ENCODE measurements at regions not wholly inside any gene's neighbourhood (a gene's known extent, or its start where the extent isn't known, plus 50 kb on each side); places are given as distances from the start of the nearest gene placed in this dataset.
"Not testable (repeated sequence)": the region's sequence is repeated elsewhere in the genome, so short reads cannot be mapped to it uniquely, and the experiment has no call there.

DNA sequence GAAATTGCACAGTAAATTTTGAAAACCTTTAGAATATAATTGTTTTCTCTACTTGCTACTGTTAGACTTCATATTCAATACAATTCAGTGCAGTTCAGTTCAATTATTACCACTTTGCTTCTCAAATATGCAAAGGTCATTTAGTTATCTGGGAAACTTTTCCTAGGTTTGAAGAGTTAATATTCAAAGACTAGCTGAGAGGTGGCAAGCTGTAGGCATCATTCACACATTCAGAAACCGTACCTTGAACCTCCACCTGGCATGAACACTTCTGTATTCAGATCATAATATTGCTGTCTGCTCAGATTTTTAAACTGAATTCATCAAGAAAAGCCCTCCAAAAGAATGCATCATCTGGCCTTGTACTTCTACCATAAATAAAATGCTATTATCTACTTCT, 162.1 kb upstream of the PCSK5 start:
- no peak for DNase-seq (ENCODE audit: low read depth in 3 of 3, low spot score in 1 of 3)

DNA sequence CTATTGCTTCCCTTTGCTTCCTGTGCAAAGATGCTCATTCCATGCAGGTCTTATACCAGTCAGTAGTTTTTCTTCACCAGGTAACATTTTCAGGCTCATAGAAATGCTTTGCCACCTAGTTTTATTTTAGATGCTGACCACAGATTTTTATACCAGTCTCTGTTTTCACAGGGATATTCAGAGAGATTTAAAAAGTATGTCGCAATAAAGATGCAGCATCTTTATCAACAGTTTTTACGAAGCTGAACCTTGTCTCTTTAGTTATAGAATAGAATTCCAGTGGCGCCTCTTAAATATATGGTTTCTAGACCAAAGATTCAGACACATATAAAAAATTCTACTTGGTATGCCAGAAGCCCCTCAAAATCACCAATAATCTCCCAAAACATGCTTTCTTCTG, 155.7 kb upstream of the PCSK5 start:
- DNase-seq (ENCODE audit: low read depth in 3 of 3, low spot score in 1 of 3) = no peak

DNA sequence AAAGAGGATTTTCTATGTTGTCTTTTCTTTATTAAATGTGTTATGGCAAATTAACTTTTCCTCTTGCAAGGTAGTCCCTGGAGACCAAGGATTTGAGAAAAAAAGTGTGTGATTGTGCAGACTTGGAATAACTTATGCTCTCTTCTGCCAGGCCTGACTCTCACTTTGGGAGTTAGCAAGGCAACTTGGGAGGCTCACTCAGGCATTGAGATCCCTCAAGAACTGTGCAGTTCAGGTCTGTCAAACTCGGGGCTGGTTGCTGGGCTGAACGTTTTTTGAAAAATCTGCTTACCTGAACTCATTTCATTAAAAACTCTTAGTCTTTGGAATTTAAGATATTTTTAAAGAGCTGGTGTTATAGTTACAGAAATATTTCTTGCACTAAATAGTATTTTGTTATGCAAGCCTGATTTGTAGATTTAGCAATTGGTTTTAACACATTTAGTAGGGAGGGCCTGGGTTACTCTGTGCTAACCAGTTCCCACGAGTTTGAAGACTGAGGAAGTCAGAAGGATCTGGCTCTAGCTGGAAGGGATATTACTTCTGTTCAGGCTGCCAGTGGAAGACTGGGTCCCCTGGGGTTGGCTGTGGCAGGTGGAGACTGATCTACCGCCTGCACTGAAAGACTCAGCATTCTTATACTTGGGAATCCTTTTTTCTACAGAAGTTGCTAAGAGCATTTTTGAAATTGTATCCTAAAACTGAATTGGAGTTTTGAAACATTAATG, 150.4 kb upstream of the PCSK5 start:
- no peak for DNase-seq (ENCODE audit: low read depth in 3 of 3, low spot score in 1 of 3)

DNA sequence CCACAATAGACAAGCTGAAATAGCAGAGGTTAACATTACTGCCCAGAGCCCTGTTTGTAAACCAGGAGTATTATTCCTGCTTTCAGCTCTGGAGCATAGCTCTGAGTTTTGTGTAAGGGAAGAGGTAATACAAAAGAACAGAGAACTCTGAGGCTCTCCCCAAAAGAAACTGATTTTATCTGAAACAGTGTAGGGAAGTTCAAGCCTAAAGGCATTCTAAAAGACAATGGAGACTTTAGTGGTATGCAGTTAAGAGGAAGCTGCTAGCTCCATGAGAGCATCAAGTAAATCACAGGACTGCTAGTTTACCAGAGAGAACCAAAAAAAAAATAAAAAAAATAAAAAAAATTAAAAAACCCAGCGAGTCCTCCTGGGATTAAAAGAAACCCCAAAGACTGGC, 146.6 kb upstream of the PCSK5 start:
- DNase-seq (ENCODE audit: low read depth in 3 of 3, low spot score in 1 of 3) = no peak

DNA sequence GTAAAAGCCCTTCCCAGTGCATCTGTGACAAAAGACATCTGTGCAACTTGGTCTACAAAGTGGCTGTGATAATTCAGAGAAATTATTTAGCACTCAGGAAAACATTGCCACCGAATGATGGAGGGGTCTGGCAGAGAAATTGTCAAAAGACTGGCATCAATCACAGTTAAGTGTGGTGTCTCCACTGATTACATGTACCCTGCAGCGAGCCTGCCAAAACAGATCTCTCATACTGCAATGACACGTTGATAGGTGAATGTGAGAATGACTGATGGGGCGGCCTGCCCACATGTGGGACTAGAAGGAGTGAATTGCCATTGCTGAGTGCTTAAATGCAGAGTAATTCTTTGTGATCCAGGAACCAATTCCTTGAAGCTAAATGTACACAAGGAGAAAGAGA, 136.4 kb upstream of the PCSK5 start:
- DNase-seq (ENCODE audit: low read depth in 3 of 3, low spot score in 1 of 3) = no peak

DNA sequence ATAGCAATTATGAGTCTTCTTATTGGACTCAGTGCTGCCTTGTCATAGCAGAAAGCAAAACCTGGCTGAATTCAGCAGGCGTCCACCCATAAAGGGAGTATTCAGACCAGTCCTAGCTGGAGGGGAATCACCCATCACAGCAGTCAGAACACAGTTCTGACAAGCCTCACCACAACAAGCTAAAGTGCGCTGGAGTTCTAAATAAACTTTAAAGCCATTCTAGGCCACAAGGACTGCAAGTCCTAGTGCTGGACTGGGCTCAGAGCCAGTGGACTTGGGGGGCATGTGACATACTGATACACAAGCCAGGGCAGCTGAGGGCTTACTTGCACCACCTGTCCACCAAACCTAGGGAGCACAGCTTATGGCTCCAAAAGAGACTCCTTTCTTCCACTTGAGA, 115.3 kb upstream of the PCSK5 start:
- DNase-seq (ENCODE audit: low read depth in 3 of 3, low spot score in 1 of 3) = no peak

DNA sequence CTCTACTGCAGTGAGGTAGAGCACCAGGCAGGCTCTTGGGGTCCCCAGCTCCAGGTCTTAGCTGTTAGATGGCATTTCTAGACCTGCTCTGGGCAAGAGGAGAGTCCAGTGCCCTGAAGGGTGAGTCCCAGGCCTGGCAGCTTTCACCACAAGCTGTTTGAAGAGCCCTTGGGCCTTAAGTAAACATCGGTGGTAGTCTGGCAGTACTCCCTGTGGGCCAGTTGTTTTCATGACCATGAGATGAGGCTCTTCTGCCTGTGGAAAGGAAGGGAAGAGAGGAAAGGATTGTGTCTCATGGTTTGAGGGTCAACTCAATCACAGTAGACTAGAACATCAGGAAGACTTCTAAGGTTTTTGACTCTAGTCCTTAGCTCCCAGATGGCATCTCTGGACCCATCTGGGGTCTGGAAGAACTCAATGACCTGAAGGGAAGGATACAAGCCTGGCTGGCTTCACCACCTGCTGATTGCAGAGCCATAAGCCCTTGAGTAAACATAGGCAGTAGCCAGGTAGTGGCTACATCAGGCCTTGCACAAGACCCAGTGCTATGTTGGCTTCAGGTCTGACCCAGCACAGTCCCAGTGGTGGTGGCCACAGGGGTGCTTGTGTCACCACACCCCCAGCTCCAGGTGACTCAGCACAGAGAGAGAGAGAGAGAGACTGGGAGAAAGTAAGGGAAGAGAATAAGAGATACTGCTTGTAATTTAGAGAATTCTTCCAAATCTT, 114.3 kb upstream of the PCSK5 start:
- no peak for DNase-seq (ENCODE audit: low read depth in 3 of 3, low spot score in 1 of 3)

DNA sequence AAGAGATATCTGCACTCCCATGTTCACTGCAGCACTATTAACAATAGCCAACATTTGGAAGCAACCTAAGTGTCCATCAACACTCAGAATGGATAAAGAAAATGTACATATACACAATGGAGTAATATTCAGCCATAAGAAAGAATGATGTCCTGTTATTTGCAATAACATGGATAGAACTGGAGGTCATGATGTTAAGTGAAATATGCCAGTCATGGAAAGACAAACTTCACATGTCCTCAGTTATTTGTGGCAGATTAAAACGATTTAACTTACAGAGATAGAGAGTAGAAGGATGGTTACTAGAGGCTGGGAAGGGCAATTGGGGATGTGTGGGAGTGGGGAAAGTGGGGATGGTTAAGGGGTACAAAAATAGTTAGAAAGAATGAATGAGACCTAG, 110.3 kb upstream of the PCSK5 start:
- no peak for DNase-seq (ENCODE audit: low read depth in 3 of 3, low spot score in 1 of 3)

DNA sequence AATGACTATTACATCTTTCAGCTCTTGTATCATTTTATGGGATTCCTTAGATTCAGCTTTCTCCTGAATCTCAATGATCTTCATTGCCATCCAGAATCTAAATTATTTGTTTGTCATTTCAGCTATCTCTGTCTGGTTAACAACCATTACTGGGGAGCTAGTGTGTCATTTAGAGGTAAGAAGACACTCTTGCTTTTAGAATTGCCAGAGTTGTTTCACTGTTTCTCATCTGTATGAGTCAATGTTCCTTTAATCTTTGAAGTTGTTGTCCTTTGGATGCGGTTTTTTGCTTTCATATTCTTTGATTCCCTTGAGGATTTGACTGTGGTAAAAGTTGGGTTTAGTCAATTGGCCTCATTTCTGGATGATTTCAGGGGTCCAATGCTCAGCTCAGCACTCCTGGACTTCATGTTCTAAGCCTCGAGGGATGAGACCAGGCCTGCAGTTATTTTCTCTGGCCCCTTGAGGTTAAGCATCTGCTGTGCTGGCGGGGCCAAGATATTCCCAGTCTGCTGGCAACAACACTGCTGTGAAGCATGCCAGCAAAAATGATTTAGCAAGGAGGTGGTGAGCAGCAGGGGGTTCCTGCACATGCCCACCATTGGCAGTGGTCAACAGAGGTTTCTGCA, 102.4 kb upstream of the PCSK5 start:
- no peak for DNase-seq (ENCODE audit: low read depth in 3 of 3, low spot score in 1 of 3)

DNA sequence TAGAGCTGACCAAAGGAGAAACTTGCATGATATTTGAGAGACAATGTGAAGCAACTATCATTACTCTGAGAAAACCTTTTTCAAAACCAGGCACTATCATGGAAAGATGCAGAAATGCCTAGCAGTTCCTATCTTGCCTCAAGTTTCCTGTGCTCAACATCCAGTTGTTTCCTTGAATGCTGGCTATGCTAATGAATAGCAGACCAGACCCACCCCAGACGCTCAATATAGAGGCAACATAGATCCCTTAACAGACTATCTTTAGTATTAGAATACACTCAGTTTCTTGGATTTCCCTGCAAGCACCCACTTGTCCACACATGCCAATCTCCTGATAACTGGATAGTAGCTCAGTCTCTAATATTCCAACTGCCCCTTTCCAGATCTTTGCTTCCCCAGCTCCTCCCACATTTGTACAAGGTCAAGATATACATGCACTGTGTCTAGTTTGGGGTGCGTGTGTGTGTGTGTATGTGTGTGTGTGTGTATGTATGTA, 93.3 kb upstream of the PCSK5 start:
- no peak for DNase-seq (ENCODE audit: low read depth in 3 of 3, low spot score in 1 of 3)

DNA sequence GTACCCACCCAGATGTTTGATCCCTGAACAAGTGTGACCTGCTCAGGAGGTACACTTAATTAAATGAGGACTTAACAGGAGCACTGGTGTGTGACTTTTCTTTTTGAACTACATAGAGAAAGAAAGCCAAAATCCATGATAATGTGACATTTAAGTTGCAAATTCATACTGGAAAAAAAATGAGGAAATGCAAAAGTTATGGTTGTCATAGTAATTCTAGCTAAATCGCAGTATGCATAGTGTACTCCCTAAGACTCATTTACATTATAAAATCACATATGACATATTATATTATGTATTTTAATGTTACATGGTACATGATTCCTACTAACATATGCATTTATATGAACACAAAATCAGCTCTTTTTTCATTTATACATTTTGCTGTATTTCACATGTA, 92.0 kb upstream of the PCSK5 start:
- DNase-seq (ENCODE audit: low read depth in 3 of 3, low spot score in 1 of 3) = no peak

DNA sequence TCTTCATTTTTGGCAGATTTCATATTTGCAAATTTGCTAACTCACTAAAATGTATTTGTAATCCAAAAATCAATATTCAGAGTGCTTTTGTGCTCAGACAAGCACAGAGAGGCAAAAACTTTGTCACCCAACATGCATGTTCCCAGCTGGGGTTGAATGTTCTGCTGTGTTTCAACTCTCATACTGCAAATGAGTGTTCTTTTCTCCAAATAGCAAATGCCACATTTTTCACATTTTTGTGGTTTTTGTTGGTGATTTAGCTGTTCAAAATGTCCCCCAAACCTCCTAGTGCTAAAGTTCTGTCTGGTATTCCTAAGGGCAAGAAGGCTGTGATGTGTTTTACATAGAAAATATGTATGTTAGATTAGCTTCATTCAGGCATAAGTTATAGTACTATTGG, 87.3 kb upstream of the PCSK5 start:
- no peak for DNase-seq (ENCODE audit: low read depth in 3 of 3, low spot score in 1 of 3)

DNA sequence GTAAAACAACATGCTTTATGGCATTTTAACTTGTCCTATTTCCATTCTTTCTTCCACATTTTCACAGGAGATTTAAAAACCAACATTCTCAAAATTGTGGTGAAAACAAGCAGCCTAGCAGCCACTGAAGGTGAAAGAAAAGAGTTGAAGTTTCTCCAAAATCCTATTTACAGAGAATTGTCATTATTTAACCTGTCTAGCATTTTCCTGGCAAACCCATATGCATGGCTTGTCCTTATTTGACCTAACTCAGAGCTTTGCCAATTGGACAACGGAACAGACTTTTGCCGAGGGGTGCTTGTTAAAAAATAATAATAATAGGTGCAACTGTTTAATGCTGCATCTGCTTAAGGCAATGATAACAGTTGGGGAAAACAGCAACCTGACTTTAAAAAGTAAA, 80.4 kb upstream of the PCSK5 start:
- no peak for DNase-seq (ENCODE audit: low read depth in 3 of 3, low spot score in 1 of 3)

DNA sequence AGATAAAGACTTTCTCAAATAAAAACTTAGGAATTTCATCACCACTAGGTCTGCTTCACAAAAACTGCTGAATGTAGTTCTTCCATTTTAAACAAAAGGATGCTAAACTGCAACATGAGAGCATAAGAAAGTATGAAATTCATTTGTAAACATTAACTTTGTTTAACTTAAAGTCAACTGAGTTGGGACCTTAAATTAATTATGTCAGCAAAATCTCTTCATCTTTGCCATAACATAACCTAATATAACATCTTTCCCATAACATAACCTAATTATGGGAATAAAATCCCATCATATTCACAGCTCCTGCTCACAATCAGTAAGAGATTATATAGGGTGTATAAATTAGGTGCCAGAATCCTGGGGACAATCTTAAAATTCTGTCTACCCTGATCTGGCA, 78.8 kb upstream of the PCSK5 start:
- no peak for DNase-seq (ENCODE audit: low read depth in 3 of 3, low spot score in 1 of 3)

DNA sequence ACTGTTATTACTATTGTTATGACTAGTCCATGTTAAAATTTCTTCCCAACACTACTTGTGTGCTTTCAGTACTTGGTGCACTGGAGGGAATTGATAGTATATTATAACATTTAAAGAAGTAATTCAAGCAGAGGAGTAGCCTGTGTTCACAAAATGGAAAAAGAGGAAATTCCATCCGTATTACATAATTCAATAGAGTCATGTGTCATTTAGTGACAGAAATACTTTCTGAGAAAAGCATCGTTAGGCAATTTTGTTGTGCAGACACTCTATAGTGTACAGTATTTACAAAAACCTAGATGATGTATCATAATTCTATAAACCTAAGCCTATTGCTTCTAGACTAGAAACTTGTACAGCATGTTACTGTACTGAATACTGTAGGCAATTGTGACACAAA, 78.3 kb upstream of the PCSK5 start:
- no peak for DNase-seq (ENCODE audit: low read depth in 3 of 3, low spot score in 1 of 3)

DNA sequence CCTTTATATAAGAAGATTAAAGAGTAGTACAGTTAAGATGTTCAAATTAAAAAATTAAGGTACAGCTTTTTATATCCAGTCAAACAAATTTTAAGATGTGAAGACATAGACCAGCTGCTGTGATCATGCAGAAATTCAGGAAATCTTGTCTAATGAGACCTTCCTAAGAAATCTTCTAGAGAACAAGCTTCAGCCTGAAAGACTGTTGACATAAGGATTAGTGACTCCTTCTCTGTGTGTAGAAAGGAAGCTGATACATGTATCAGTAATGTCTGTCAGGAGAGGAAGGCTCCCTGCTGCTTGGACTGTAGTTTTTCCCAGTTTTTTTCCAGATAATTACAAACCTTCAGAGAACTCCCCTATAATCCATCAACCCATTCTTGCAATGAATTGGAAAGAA, 75.8 kb upstream of the PCSK5 start:
- no peak for DNase-seq (ENCODE audit: low read depth in 3 of 3, low spot score in 1 of 3)

DNA sequence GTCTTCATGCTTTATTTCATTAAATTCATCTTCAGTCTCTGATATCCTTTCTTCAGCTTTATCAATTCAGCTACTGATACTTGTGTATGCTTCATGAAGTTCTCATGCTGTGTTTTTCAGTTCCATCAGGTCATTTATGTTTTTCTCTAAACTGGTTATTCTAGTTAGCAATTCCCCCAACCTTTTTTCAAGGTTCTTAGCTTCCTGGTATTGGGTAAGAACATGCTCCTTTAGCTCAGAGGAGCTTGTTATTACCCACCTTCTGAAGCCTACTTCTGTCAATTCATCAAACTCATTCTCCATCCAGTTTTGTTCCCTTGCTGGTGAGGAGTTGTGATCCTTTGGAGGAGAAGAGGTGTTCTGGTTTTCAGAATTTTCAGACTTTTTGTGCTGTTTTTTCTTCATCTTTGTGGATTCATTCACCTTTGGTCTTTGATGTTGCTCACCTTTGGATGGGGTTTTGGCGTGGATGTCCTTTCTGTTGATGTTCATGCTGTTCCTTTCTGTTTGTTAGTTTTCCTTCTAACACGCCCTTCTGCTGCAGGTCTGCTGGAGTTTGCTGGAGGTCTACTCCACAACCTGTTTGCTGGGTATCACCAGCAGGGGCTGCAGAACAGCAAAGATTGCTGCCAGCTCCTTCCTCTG, 69.9 kb upstream of the PCSK5 start:
- not testable (repeated sequence) for DNase-seq (ENCODE audit: low read depth in 3 of 3, low spot score in 1 of 3)

DNA sequence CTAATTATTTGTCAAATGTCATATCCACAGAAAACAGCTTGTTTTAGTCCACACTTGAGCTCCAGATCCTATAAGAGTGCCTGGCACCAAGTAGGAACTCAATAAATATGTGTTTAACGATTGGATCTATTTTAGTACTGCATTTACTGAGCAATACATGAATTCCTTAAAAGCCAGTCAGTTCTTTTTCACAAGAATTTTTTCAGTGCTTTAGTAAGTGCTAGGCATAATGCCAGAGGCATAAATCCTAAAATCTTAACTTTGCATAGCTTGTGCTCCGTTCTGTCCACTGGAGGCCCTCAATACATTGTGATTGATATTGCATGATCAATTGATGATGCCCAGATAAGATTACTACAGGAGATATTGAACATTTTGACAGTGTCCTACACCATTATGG, 67.3 kb upstream of the PCSK5 start:
- DNase-seq (ENCODE audit: low read depth in 3 of 3, low spot score in 1 of 3) = no peak

DNA sequence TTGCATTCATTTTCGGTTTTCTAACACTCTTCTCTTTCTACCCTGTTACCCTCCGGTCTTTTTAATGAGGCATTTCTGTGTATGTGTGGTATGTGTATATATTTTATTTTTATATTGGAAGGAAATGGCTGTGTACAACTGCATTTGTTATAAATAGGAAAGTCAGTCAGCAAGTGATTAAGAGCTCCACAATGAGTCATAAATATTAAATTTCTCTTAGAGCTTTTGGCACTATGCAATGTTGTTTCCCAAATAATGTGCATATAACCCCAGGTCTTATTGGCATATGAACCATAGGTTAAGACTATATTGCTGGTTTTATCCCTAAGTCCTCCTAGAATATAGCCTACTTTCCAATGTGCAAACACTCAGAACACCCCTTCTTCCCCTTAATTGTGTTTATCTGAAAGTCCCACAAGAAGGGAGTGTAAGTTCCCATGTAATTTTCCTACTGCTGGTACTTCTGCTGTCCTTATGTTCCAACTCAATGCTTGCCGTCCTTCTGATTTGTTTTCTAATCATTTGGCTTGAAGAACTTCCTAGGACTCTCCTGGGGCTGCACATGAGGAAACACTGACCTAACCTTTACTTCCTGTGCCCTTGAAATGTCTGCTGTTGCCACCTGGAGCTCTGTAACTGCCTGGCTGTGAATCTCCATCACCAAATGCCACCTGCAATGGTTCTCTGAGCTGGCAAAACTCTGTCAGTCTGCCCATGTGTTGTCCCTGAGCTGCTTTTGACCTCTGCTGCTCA, 65.5 kb upstream of the PCSK5 start:
- no peak for DNase-seq (ENCODE audit: low read depth in 3 of 3, low spot score in 1 of 3)

DNA sequence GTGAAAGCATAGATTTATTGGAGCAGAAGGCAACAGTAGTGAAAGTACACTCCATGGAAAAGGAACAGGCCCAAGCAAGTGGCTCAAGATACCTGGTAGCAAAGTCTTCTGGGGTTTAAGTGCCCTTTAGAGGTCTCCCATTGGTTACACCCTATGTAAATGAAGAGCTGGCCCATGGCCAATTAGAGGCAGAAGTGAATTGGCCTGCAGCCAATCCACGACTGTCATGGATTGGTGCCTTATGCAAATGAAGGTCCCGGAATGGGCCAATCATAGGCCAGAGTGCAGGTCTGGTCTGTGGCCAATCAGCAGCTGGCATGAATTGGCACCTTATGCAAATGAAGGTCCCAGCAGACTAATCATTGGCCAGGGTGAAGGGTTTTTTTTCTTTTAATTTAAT, 64.2 kb upstream of the PCSK5 start:
- DNase-seq (ENCODE audit: low read depth in 3 of 3, low spot score in 1 of 3) = no peak

DNA sequence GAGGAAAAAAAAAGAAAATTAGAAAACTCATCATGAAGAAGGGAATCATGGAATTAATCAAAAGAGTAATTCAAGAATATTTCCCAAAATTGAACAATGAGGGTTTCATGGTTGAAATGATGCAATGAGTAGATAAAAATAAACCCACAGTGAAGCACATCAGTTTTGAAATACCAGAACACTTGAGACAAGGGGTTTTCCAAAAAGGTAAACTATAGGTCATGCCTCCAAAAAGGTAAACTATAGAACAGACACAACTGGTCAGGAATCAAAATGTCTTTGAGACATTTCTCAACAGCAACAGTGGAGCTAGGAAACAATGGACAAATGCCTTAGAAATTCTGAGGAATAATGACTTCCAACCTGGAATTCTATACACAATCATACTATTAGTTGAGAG, 60.2 kb upstream of the PCSK5 start:
- no peak for DNase-seq (ENCODE audit: low read depth in 3 of 3, low spot score in 1 of 3)
